ENCODE measurements at regions not wholly inside any gene's neighbourhood (a gene's known extent, or its start where the extent isn't known, plus 50 kb on each side); places are given as distances from the start of the nearest gene placed in this dataset.

DNA sequence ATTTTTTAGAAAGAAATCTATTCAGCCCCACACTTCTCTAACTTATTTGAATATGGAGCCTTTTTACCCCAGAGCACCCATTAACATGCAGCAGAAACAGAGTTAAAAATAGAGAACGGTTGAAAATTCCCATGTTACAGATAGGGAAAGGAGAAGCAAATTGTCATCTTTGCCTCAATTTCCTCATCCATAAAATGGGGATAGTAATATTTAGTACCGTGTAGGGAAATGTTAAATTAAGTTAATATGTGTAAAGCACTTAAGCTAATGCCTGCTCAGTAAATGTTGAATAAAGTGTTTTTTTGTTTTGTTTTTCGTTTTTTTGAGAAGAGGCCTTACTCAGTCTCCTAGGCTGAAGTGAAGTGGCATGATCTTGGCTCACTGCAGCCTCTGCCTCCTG, 50.3 kb downstream of the NAV1 start:
- Histone ChIP-seq H3K27me3 (no peaks in the 10 kb centered on the region), H3K36me3 (no peaks in the 10 kb centered on the region), H3K9me3 (ENCODE audit: low read depth) (no peaks in the 10 kb centered on the region), H3K4me3 (no peak overlapping the region), H3K27ac (no peak overlapping the region), H3K4me1 (ENCODE audit: low read depth) (no peaks in the 10 kb centered on the region)
- no peak for DNase-seq (ENCODE audit: low read depth in 1 of 2, low spot score in 1 of 2)
- TF ChIP-seq, protein P1, sequence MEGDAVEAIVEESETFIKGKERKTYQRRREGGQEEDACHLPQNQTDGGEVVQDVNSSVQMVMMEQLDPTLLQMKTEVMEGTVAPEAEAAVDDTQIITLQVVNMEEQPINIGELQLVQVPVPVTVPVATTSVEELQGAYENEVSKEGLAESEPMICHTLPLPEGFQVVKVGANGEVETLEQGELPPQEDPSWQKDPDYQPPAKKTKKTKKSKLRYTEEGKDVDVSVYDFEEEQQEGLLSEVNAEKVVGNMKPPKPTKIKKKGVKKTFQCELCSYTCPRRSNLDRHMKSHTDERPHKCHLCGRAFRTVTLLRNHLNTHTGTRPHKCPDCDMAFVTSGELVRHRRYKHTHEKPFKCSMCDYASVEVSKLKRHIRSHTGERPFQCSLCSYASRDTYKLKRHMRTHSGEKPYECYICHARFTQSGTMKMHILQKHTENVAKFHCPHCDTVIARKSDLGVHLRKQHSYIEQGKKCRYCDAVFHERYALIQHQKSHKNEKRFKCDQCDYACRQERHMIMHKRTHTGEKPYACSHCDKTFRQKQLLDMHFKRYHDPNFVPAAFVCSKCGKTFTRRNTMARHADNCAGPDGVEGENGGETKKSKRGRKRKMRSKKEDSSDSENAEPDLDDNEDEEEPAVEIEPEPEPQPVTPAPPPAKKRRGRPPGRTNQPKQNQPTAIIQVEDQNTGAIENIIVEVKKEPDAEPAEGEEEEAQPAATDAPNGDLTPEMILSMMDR (IDR thresholded peaks at IDR 0.05; ENCODE audit: low read depth, low read length): no peak

DNA sequence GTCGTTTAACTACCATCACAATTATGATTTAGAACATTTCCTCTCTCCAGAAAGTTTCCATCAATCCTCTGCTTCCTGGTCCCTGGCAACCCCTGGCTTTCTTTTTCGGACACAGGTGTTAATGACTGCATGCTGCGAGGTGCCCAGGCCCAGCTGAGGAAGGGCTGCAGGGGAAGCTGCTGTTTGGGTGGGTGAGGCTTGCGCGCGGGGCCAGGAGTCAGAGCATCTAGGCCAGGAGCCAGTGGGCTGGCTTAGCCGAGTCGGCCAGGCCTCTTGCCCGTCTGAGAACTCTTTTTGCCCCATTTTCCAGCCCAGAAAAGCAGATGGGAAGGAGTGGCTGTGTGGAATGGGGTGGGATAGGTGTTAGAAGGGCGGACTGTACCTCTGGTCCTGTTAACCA, 51.5 kb downstream of the NAV1 start:
- Histone ChIP-seq H3K36me3 (no peaks in the 10 kb centered on the region), H3K9me3 (ENCODE audit: low read depth) (no peaks in the 10 kb centered on the region), H3K4me3 (no peak overlapping the region), H3K4me1 (ENCODE audit: low read depth) (no peaks in the 10 kb centered on the region), H3K27me3 (no peaks in the 10 kb centered on the region), H3K27ac (no peak overlapping the region)
- TF ChIP-seq, protein P1 (IDR thresholded peaks at IDR 0.05; ENCODE audit: low read depth, low read length): no peak
- DNase-seq (ENCODE audit: low read depth in 1 of 2, low spot score in 1 of 2): no peak

DNA sequence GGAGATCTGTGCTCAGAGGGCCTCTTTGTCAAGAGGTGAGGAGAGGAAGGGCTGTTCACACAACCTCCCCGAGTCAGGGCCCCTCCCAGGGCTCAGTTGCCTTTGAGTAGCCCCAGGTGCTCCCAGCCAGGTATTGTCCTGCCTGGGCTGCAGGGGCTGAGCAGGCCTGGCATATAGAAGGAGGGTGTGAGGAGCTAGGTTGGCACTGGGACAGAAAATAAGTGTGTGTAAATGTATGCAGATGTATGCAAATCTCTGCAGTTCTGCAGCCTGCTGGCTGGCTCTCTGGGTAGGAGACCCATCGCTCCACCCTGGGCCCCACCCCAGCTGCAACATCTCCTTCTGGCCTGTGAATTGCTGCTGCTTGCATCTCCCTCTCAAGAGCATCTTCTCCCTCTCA, 52.4 kb downstream of the NAV1 start:
- no peaks in the 10 kb centered on the region for H3K9me3 ChIP-seq (ENCODE audit: low read depth)
- H3K4me1 ChIP-seq (ENCODE audit: low read depth): no peaks in the 10 kb centered on the region
- no peak overlapping the region for H3K4me3 ChIP-seq
- H3K36me3 ChIP-seq: no peaks in the 10 kb centered on the region
- no peak overlapping the region for H3K27ac ChIP-seq
- DNase-seq (ENCODE audit: low read depth in 1 of 2, low spot score in 1 of 2): no peak
- TF ChIP-seq, protein P1 (IDR thresholded peaks at IDR 0.05; ENCODE audit: low read depth, low read length): no peak
- no peaks in the 10 kb centered on the region for H3K27me3 ChIP-seq

DNA sequence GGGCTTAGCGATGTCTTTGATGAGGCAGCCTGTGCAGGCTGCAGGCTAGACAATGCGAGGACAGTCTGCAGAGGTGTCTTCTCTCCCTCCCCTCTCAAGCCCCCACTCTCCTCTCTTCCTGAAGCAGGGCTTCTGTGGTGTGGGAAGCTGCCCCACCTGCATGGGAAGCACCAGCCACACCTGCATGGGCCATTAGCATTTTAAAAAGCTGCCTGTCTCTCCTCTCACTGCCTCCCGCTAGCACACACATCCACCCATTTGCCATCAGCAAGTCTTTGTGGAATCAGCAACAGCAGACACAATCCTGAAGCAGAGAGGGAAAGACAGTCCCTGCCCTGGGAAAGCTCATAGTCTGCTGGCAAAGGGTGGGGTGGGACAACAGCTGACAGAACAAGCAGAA, 53.1 kb downstream of the NAV1 start:
- DNase-seq (ENCODE audit: low read depth in 1 of 2, low spot score in 1 of 2): no peak
- Histone ChIP-seq H3K27me3 (no peaks in the 10 kb centered on the region), H3K4me3 (no peak overlapping the region), H3K9me3 (ENCODE audit: low read depth) (no peaks in the 10 kb centered on the region), H3K4me1 (ENCODE audit: low read depth) (no peaks in the 10 kb centered on the region), H3K36me3 (no peaks in the 10 kb centered on the region), H3K27ac (no peak overlapping the region)
- TF ChIP-seq, protein P1 (IDR thresholded peaks at IDR 0.05; ENCODE audit: low read depth, low read length): no peak

DNA sequence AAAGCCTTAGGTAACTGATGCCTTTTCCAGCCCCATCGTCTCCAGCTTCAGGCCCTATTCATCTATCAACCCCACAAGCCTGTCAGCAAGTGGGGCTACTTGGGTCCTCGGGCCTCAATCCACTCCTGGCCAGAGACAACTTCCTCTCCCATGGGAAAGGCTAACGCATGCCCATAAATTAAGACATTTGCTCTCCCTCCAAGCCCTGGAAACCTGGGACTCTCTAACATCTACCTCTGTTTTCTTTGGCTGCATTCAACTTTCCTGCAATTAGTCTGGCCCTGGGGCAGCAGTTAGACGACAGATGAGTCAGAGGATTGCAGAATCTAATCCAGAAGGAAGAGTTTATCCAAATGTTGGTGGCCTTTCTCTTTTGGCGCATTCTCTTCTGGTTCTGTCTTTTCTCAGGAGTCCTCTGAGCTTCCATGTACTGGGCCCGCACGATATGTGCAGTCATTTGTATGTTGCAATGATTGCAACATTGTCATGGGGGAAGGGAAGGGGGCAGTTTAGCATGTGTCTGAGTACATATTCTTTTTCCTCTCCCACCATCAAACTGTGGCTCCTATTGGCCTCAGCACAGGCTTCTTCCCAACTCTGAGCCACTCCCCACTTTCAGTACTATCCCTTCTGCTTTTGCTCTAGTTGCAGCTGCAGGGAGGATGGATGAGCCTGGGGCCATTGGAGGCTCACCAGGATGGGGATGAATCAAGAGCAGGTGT, 54.4 kb downstream of the NAV1 start:
- no peak overlapping the region for H3K4me3 ChIP-seq
- H3K27me3 ChIP-seq: no peaks in the 10 kb centered on the region
- H3K36me3 ChIP-seq: no peaks in the 10 kb centered on the region
- H3K27ac ChIP-seq: no peak overlapping the region
- TF ChIP-seq, protein P1 (IDR thresholded peaks at IDR 0.05; ENCODE audit: low read depth, low read length): no peak
- no peaks in the 10 kb centered on the region for H3K9me3 ChIP-seq (ENCODE audit: low read depth)
- no peaks in the 10 kb centered on the region for H3K4me1 ChIP-seq (ENCODE audit: low read depth)
- peak in 1 of 2 donors; percentile 97 for DNase-seq (ENCODE audit: low read depth in 1 of 2, low spot score in 1 of 2)

Data from cardiac muscle cell (in vitro differentiated cells and primary cell).